NB4 (cell line): ENCODE measurements at regions not wholly inside any gene's neighbourhood (a gene's known extent, or its start where the extent isn't known, plus 50 kb on each side); places are given as distances from the start of the nearest gene placed in this dataset.

Source experiments
- MAX ChIP-seq: IDR thresholded peaks from 2 replicates; pipeline ENCODE4 v1.6.1; 2011; ENCODE audit warnings: low read depth, low read length
- POLR2A ChIP-seq: IDR thresholded peaks from 2 replicates; pipeline ENCODE4 v1.6.1; 2011; ENCODE audit warnings: mild to moderate bottlenecking; ENCODE audit not compliant: insufficient read length; ENCODE audit errors: extremely low read depth
- TF ChIP-seq, protein P1 (sequence below): IDR thresholded peaks from one replicate; pipeline ENCODE4 v1.5.1; 2012; ENCODE audit warnings: low read depth, low read length

GRCh38 chr2:238684362-238685326, 163.2 kb upstream of the TWIST2 start:
- TF ChIP-seq, protein P1, sequence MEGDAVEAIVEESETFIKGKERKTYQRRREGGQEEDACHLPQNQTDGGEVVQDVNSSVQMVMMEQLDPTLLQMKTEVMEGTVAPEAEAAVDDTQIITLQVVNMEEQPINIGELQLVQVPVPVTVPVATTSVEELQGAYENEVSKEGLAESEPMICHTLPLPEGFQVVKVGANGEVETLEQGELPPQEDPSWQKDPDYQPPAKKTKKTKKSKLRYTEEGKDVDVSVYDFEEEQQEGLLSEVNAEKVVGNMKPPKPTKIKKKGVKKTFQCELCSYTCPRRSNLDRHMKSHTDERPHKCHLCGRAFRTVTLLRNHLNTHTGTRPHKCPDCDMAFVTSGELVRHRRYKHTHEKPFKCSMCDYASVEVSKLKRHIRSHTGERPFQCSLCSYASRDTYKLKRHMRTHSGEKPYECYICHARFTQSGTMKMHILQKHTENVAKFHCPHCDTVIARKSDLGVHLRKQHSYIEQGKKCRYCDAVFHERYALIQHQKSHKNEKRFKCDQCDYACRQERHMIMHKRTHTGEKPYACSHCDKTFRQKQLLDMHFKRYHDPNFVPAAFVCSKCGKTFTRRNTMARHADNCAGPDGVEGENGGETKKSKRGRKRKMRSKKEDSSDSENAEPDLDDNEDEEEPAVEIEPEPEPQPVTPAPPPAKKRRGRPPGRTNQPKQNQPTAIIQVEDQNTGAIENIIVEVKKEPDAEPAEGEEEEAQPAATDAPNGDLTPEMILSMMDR, result no peak
- TF ChIP-seq MAX, result no peak
- TF ChIP-seq POLR2A, result no peak
